Kidney epithelial cell (primary cell): ENCODE measurements at regions not wholly inside any gene's neighbourhood (a gene's known extent, or its start where the extent isn't known, plus 50 kb on each side); places are given as distances from the start of the nearest gene placed in this dataset.

ENCODE experiments used
- DNase-seq: peaks from one replicate; pipeline ENCODE4 v3.0.0-alpha.2; 2010; ENCODE audit warnings: low read depth
- H3K27me3 ChIP-seq: 2 replicates; pipeline ENCODE4 v1.6.0; 2011; ENCODE audit warnings: low read length; ENCODE audit not compliant: control insufficient read depth, insufficient read depth
- H3K36me3 ChIP-seq: 2 replicates; pipeline ENCODE4 v1.5.1; 2011; ENCODE audit warnings: low read length; ENCODE audit not compliant: control insufficient read depth, insufficient read depth
- H3K4me3 ChIP-seq: 2 replicates; pipeline ENCODE4 v1.5.1; 2011; ENCODE audit warnings: low read depth, mild to moderate bottlenecking, control low read depth, low read length
- TF ChIP-seq, protein P1 (sequence below): IDR thresholded peaks from 2 replicates; pipeline ENCODE4 v1.5.1; 2011; ENCODE audit warnings: mild to moderate bottlenecking, moderate library complexity, low read length, control low read depth, inconsistent platforms; ENCODE audit not compliant: insufficient read depth, poor library complexity, severe bottlenecking

DNA sequence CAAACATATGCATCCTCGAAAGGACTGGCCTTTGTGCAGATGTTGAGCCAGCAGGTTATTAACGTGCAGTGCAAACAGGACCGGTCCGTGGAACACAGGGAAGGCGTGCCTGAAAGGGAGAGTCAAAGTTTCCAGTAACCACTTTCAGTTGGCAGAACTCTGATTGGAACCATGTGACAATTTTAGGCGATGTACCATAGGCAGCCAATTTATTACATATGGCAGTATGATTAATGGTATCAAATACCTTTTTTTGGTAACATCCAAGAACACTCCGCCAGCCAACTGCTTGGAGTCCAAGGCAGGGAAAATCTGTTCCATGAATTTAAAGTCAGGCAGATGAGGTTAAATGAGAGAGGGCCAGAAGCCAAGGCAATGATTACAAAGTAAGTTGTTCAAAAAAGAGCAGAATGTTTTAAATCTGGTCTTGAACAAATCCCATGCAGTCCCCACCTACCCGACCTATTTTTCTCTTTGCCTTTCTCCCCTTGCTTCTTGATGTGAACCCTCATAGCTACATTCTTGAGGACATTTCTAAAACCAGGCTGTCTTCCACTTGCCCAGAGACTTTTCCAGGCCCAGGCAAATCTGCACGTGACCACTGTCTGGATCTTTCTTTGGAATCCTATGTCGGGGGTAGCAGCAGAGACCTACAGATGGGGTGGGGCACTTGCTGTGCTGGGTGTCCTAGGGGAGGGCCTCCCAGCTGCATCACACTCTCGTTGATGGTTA, 351.7 kb downstream of the HRH4 start:
- TF ChIP-seq, protein P1, sequence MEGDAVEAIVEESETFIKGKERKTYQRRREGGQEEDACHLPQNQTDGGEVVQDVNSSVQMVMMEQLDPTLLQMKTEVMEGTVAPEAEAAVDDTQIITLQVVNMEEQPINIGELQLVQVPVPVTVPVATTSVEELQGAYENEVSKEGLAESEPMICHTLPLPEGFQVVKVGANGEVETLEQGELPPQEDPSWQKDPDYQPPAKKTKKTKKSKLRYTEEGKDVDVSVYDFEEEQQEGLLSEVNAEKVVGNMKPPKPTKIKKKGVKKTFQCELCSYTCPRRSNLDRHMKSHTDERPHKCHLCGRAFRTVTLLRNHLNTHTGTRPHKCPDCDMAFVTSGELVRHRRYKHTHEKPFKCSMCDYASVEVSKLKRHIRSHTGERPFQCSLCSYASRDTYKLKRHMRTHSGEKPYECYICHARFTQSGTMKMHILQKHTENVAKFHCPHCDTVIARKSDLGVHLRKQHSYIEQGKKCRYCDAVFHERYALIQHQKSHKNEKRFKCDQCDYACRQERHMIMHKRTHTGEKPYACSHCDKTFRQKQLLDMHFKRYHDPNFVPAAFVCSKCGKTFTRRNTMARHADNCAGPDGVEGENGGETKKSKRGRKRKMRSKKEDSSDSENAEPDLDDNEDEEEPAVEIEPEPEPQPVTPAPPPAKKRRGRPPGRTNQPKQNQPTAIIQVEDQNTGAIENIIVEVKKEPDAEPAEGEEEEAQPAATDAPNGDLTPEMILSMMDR = no peak
- no peaks in the 10 kb centered on the region for H3K27me3 ChIP-seq
- H3K36me3 ChIP-seq = no peaks in the 10 kb centered on the region
- no peak for DNase-seq
- H3K4me3 ChIP-seq = no peak overlapping the region

DNA sequence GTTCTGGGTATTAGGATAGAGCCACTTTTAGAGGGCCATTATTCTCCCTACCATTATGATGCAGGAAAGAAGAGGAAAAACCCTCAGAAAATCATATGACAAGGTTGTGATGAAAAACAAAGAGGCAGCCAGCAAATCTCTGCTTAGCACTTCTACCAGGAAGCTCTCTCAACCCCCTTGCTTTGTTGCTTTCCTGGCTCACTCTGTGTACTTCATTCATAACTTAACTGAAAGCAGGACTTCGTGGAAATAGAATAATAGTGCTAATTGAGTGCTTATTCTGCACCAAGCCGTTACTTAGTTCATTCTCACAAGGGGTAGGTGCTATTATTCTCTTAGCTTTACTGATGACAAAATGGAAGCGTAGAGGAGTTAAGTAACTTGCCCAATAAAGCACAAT, 354.1 kb downstream of the HRH4 start:
- no peak overlapping the region for H3K4me3 ChIP-seq
- no peaks in the 10 kb centered on the region for H3K27me3 ChIP-seq
- TF ChIP-seq, protein P1 = no peak
- no peak for DNase-seq
- no peaks in the 10 kb centered on the region for H3K36me3 ChIP-seq

DNA sequence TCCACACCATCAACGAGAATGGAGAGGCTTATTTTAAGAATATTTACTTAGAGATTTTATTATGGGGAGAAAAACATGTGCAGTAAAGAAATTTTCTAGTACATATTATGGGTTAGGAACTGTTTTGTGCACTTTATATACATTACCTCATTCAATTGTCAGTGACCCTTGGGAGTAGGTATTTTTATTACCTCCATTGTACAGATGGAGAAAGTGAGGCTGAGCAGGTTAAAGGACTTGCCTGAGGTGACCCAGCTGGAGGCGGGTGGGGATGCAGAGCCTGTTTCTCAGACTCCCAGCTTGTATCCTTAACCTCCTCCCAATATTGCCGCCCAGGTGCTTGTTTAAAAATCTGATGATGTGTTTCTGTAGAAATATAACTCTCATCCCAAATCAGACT, 356.7 kb downstream of the HRH4 start:
- DNase-seq = no peak
- Histone ChIP-seq H3K4me3 (no peak overlapping the region), H3K36me3 (no peaks in the 10 kb centered on the region), H3K27me3 (no peaks in the 10 kb centered on the region)
- TF ChIP-seq, protein P1 = no peak

DNA sequence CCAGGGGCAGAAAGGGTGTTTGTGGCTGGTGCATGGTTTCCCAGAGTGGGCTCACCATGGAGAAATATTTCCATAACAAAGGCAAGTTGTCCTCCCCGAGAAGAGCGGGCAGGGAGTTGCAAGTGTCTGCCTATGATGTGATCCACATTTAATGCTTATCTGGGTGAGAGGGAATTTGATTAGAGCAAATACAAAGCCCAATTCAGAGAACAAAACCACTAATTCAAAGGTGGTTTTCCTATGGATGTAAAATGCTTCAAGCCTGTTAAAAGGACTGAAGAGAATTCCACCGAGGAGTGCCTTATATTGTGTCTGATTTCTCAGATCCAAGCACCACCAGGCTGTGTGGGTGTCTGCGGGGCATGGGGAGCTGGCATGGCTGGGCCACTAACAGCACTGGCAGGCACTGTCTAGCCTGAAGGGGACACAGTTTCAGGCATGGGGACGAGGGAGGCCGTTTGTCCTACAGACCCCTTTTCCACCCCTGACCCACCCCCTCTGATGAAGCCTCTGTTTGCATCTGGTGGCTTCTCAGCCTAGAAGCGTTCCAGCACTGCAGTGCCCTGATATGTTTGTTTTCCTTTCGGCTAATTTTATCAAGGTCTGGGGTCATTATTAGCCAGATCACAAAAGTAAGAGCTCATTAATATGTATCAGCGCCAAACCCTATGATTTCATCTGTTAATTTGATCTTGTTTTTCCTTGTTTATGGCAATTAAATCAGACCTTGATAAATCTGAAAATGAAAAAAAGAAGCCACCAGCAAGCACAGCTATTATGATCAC, 357.3 kb downstream of the HRH4 start:
- H3K27me3 ChIP-seq = no peaks in the 10 kb centered on the region
- H3K4me3 ChIP-seq = no peak overlapping the region
- TF ChIP-seq, protein P1 = no peak
- DNase-seq = no peak
- H3K36me3 ChIP-seq = no peaks in the 10 kb centered on the region

DNA sequence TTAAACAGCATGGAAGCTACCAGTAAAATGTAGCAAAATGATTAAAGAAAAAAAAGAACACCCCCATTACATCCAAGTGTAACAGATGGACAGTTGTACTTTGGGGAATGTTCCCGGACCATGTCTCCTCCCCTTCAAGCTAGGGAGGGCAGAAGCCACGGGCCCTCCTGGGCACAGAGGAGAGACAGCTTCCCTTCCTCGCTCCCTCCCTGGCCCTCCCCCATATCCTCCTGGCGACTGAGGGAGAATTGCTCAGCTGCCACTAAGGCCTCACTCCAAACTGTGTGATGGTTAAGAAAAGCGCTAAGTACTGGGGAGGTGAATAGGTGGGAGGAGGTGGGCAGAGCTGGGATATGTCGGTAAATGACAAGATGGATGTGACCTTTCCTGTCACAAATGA, 358.0 kb downstream of the HRH4 start:
- TF ChIP-seq, protein P1 = no peak
- DNase-seq = no peak
- Histone ChIP-seq H3K4me3 (no peak overlapping the region), H3K27me3 (no peaks in the 10 kb centered on the region), H3K36me3 (no peaks in the 10 kb centered on the region)
